ENCODE measurements at regions not wholly inside any gene's neighbourhood (a gene's known extent, or its start where the extent isn't known, plus 50 kb on each side); places are given as distances from the start of the nearest gene placed in this dataset.

DNA sequence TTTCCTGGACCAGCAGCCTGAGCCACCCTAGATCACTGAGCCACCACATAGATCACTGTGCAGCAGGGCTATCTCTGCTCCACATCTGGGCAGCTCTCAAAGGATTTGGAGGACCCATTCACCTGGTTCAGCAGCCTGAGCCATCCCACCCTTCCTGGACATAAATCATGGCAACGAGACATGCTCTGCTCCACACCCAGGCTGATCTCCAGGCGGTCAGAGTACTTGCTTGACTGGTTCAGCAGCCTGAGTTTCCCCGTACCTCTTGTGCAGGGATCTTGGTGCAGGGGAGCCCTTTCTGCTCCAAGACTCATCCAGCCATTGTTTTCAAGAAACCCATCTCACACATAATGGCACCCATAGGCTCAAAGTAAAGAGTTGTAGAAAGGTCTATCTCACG, 195.3 kb downstream of the LIG4 start:
- no peak for DNase-seq (ENCODE audit: low read depth)
- TF ChIP-seq, protein P1, sequence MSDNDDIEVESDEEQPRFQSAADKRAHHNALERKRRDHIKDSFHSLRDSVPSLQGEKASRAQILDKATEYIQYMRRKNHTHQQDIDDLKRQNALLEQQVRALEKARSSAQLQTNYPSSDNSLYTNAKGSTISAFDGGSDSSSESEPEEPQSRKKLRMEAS (IDR thresholded peaks at IDR 0.05; ENCODE audit: low read depth, low read length), result no peak
- TF ChIP-seq POLR2A (IDR thresholded peaks at IDR 0.05; ENCODE audit: extremely low read depth, insufficient read length) (no peak), CTCF (IDR thresholded peaks at IDR 0.05; ENCODE audit: low read depth, low read length) (no peak), MYC (IDR thresholded peaks at IDR 0.05; ENCODE audit: low read depth, low read length) (no peak)
- H3K4me3 ChIP-seq (ENCODE audit: low read depth, low read length), result no peak overlapping the region

- H3K4me3 ChIP-seq (ENCODE audit: low read depth, low read length), result no peak overlapping the region
- TF ChIP-seq, protein P1 (IDR thresholded peaks at IDR 0.05; ENCODE audit: low read depth, low read length), result no peak
- TF ChIP-seq POLR2A (IDR thresholded peaks at IDR 0.05; ENCODE audit: extremely low read depth, insufficient read length) (no peak), MYC (IDR thresholded peaks at IDR 0.05; ENCODE audit: low read depth, low read length) (no peak), CTCF (IDR thresholded peaks at IDR 0.05; ENCODE audit: low read depth, low read length) (no peak)
- no peak for DNase-seq (ENCODE audit: low read depth)
Measured at GRCh38 chr13:108018371-108018870, 196.9 kb downstream of the LIG4 start.

DNA sequence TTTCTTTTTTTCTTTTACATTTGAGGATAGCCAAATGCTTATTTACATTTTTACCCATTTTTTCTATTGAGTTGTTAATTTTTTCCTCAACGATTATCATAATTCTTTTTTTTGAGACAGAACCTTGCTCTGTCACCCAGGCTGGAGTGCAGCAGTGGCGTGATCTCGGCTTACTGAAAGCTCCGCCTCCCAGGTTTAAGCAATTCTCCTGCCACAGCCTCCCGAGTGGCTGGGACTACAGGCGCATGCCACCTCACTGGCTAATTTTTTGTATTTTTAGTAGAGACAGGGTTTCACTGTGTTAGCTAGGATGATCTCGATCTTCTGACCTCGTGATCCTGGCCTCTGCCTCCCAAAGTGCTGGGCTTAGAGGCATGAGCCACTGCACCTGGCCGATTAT, 208.7 kb downstream of the LIG4 start:
- H3K4me3 ChIP-seq (ENCODE audit: low read depth, low read length), result no peak overlapping the region
- DNase-seq (ENCODE audit: low read depth), result no peak
- no peak for TF ChIP-seq MYC (IDR thresholded peaks at IDR 0.05; ENCODE audit: low read depth, low read length)
- TF ChIP-seq, protein P1 (IDR thresholded peaks at IDR 0.05; ENCODE audit: low read depth, low read length), result no peak
- TF ChIP-seq POLR2A (IDR thresholded peaks at IDR 0.05; ENCODE audit: extremely low read depth, insufficient read length), result no peak
- no peak for TF ChIP-seq CTCF (IDR thresholded peaks at IDR 0.05; ENCODE audit: low read depth, low read length)

- TF ChIP-seq MYC (IDR thresholded peaks at IDR 0.05; ENCODE audit: low read depth, low read length) (no peak), CTCF (IDR thresholded peaks at IDR 0.05; ENCODE audit: low read depth, low read length) (no peak), POLR2A (IDR thresholded peaks at IDR 0.05; ENCODE audit: extremely low read depth, insufficient read length) (no peak)
- TF ChIP-seq, protein P1 (IDR thresholded peaks at IDR 0.05; ENCODE audit: low read depth, low read length), result no peak
- no peak overlapping the region for H3K4me3 ChIP-seq (ENCODE audit: low read depth, low read length)
- no peak for DNase-seq (ENCODE audit: low read depth)
Measured at GRCh38 chr13:108005231-108005630, 210.1 kb downstream of the LIG4 start.

DNA sequence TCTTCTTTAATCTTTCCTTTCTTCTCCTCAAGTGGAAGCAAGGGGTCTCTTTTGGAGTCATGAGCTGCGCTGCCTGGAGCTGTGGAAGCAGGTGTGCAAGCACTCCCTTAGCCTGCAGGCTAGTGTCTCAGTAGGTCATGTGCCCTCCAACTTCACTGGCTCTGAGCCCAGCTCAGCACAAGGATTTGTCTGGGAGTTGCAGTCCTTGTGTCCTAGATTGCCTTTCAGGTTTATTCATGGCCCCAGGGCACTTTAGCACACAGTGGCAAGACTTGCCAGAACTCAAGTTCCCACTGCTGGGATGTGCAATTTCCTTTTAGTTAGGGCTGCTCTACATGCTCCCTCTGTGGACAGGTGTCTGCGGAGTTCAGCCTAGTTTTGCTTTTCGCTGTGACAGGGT, 211.7 kb downstream of the LIG4 start:
- no peak for DNase-seq (ENCODE audit: low read depth)
- TF ChIP-seq POLR2A (IDR thresholded peaks at IDR 0.05; ENCODE audit: extremely low read depth, insufficient read length), result no peak
- TF ChIP-seq, protein P1 (IDR thresholded peaks at IDR 0.05; ENCODE audit: low read depth, low read length), result no peak
- no peak for TF ChIP-seq CTCF (IDR thresholded peaks at IDR 0.05; ENCODE audit: low read depth, low read length)
- no peak for TF ChIP-seq MYC (IDR thresholded peaks at IDR 0.05; ENCODE audit: low read depth, low read length)
- no peak overlapping the region for H3K4me3 ChIP-seq (ENCODE audit: low read depth, low read length)

Data from NB4 (cell line).